HL-60 (cell line): ENCODE measurements at regions not wholly inside any gene's neighbourhood (a gene's known extent, or its start where the extent isn't known, plus 50 kb on each side); places are given as distances from the start of the nearest gene placed in this dataset.

Experiments
- DNase-seq, 2 experiments: peaks; one replicate each; pipeline ENCODE4 v3.0.0-alpha.2; 2010 to 2020; ENCODE audit warnings: low read depth in 1 of 2, low spot score in 1 of 2
- H3K27ac ChIP-seq: fragments of 250-450 bp; sonication (Bioruptor Pico); replicated peaks from 2 replicates; pipeline ENCODE4 v1.5.1; 2020; ENCODE audit warnings: mild to moderate bottlenecking, moderate library complexity
- H3K27me3 ChIP-seq: fragments of 250-450 bp; sonication (Bioruptor Pico); 2 replicates; pipeline ENCODE4 v1.5.1; 2021; ENCODE audit warnings: mild to moderate bottlenecking, moderate library complexity; ENCODE audit not compliant: insufficient read depth, poor library complexity, severe bottlenecking
- H3K4me3 ChIP-seq: replicated peaks from 2 replicates; pipeline ENCODE4 v1.5.1; 2011; ENCODE audit warnings: mild to moderate bottlenecking, control low read depth, low read length; ENCODE audit not compliant: insufficient read depth
- CTCF ChIP-seq: IDR thresholded peaks from one replicate; pipeline ENCODE4 v1.5.1; 2011; ENCODE audit warnings: low read length, control low read depth, inconsistent platforms; ENCODE audit not compliant: insufficient read depth
- GABPA ChIP-seq: IDR thresholded peaks from 2 replicates; pipeline ENCODE4 v1.6.1; 2012; ENCODE audit warnings: low read depth
- POLR2AphosphoS5 ChIP-seq: IDR thresholded peaks from 2 replicates; pipeline ENCODE4 v1.6.1; 2012; ENCODE audit warnings: low read depth
- SPI1 ChIP-seq: IDR thresholded peaks from 2 replicates; pipeline ENCODE4 v1.6.1; 2012; ENCODE audit warnings: low read depth, mild to moderate bottlenecking, borderline replicate concordance
- TF ChIP-seq, protein P1 (sequence below): IDR thresholded peaks from 2 replicates; pipeline ENCODE4 v1.6.1; 2012; ENCODE audit warnings: low read depth; ENCODE audit not compliant: insufficient replicate concordance

- DNase-seq, result no peak
- Histone ChIP-seq H3K27me3 (no peaks in the 10 kb centered on the region), H3K4me3 (no peak overlapping the region), H3K27ac (no peak overlapping the region)
- TF ChIP-seq SPI1 (no peak), POLR2AphosphoS5 (no peak), CTCF (no peak), GABPA (no peak)
- TF ChIP-seq, protein P1, sequence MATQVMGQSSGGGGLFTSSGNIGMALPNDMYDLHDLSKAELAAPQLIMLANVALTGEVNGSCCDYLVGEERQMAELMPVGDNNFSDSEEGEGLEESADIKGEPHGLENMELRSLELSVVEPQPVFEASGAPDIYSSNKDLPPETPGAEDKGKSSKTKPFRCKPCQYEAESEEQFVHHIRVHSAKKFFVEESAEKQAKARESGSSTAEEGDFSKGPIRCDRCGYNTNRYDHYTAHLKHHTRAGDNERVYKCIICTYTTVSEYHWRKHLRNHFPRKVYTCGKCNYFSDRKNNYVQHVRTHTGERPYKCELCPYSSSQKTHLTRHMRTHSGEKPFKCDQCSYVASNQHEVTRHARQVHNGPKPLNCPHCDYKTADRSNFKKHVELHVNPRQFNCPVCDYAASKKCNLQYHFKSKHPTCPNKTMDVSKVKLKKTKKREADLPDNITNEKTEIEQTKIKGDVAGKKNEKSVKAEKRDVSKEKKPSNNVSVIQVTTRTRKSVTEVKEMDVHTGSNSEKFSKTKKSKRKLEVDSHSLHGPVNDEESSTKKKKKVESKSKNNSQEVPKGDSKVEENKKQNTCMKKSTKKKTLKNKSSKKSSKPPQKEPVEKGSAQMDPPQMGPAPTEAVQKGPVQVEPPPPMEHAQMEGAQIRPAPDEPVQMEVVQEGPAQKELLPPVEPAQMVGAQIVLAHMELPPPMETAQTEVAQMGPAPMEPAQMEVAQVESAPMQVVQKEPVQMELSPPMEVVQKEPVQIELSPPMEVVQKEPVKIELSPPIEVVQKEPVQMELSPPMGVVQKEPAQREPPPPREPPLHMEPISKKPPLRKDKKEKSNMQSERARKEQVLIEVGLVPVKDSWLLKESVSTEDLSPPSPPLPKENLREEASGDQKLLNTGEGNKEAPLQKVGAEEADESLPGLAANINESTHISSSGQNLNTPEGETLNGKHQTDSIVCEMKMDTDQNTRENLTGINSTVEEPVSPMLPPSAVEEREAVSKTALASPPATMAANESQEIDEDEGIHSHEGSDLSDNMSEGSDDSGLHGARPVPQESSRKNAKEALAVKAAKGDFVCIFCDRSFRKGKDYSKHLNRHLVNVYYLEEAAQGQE, result no peak
Measured at GRCh38 chr2:199607914-199608313, 150.2 kb upstream of the SATB2 start.

DNA sequence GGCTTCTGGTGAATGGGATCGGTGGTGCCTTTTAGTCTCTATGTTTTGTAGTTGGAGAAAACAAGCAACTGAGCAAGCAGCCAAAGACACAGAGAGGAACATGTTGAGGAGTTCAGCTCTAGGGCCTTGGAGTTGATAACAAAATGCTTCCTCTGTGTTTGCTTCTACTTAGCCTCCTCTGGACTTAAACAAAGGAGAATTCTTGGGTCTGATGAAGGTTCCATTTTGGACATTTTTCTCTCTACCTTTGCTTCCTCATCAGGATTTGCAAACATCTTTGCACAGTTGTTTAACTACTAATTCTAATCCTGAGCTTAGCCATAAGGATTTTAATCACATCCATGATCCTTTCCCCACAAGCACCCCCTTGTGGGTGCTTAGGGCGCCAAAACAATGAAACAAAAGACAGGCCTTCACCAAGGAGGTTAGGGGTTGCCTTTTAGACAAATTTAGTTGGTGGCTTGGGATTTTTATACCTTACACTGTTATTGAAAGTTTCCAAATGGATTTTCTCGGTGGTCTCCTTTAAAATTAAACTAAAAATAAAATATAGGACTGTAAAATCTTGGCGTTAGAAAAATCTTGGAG is 148.5 kb upstream of the SATB2 start:
- Histone ChIP-seq H3K27me3 (no peaks in the 10 kb centered on the region), H3K27ac (no peak overlapping the region), H3K4me3 (no peak overlapping the region)
- DNase-seq, result no peak
- no peak for TF ChIP-seq CTCF
- TF ChIP-seq SPI1, result no peak
- no peak for TF ChIP-seq GABPA
- TF ChIP-seq, protein P1, result no peak
- no peak for TF ChIP-seq POLR2AphosphoS5

- TF ChIP-seq, protein P1, result no peak
- TF ChIP-seq CTCF, result no peak
- TF ChIP-seq POLR2AphosphoS5, result no peak
- no peak for TF ChIP-seq SPI1
- TF ChIP-seq GABPA, result no peak
- Histone ChIP-seq H3K27ac (no peak overlapping the region), H3K27me3 (no peaks in the 10 kb centered on the region), H3K4me3 (no peak overlapping the region)
- no peak for DNase-seq
Measured at GRCh38 chr2:199603721-199604291, 146.1 kb upstream of the SATB2 start.
